ENCODE measurements at regions not wholly inside any gene's neighbourhood (a gene's known extent, or its start where the extent isn't known, plus 50 kb on each side); places are given as distances from the start of the nearest gene placed in this dataset.

GRCh38 chr7:98488167-98488566 is 87.3 kb upstream of the BAIAP2L1 start (continued):
- TF ChIP-seq EP300 (IDR thresholded peaks at IDR 0.05; ENCODE audit: borderline replicate concordance in 1 of 2, low read depth in 2 of 2, low read length in 2 of 2) (no peak), NRF1 (IDR thresholded peaks at IDR 0.05; ENCODE audit: low read depth, low read length) (no peak), BCL11A (IDR thresholded peaks at IDR 0.05; ENCODE audit: low read depth in 2 of 2, low read length in 2 of 2) (no peak), GTF2F1 (IDR thresholded peaks at IDR 0.05; ENCODE audit: borderline replicate concordance, low read depth, low read length) (no peak), TCF12 (IDR thresholded peaks at IDR 0.05; ENCODE audit: low read depth, low read length) (no peak), RXRA (IDR thresholded peaks at IDR 0.05; ENCODE audit: insufficient read depth, low read depth, low read length) (no peak)
